ENCODE measurements at regions not wholly inside any gene's neighbourhood (a gene's known extent, or its start where the extent isn't known, plus 50 kb on each side); places are given as distances from the start of the nearest gene placed in this dataset.

- ChIA-PET CTCF (no interaction called here), POLR2A (no interaction called here)
- peaks cover 14% of the 10 kb centered on the region for H3K27me3 ChIP-seq (ENCODE audit: control insufficient read depth, insufficient read depth, low read length)
- no peak overlapping the region for H3K4me3 ChIP-seq (ENCODE audit: low read depth, low read length)
- no peak for TF ChIP-seq CTCF (IDR thresholded peaks at IDR 0.05; ENCODE audit: low read depth, low read length)
- H3K27ac ChIP-seq (ENCODE audit: low read depth, low read length) = no peak overlapping the region
- peaks cover 3% of the 10 kb centered on the region; the same call in 1 of the 2 replicates for H3K9me3 ChIP-seq (ENCODE audit: control insufficient read depth, insufficient read depth, low read length)
- DNase-seq (ENCODE audit: low read depth, low spot score) = no peak
Observed at GRCh38 chr10:29176845-29177832, 111.7 kb upstream of the LYZL1 start.

GRCh38 chr10:29181936-29182335 is 106.9 kb upstream of the LYZL1 start:
- ChIA-PET CTCF (no interaction called here), POLR2A (no interaction called here)
- Histone ChIP-seq H3K27me3 (ENCODE audit: control insufficient read depth, insufficient read depth, low read length) (peaks cover 17% of the 10 kb centered on the region), H3K4me3 (ENCODE audit: low read depth, low read length) (no peak overlapping the region), H3K27ac (ENCODE audit: low read depth, low read length) (no peak overlapping the region), H3K9me3 (ENCODE audit: control insufficient read depth, insufficient read depth, low read length) (no peaks in the 10 kb centered on the region)
- TF ChIP-seq CTCF (IDR thresholded peaks at IDR 0.05; ENCODE audit: low read depth, low read length) = no peak
- no peak for DNase-seq (ENCODE audit: low read depth, low spot score)

DNA sequence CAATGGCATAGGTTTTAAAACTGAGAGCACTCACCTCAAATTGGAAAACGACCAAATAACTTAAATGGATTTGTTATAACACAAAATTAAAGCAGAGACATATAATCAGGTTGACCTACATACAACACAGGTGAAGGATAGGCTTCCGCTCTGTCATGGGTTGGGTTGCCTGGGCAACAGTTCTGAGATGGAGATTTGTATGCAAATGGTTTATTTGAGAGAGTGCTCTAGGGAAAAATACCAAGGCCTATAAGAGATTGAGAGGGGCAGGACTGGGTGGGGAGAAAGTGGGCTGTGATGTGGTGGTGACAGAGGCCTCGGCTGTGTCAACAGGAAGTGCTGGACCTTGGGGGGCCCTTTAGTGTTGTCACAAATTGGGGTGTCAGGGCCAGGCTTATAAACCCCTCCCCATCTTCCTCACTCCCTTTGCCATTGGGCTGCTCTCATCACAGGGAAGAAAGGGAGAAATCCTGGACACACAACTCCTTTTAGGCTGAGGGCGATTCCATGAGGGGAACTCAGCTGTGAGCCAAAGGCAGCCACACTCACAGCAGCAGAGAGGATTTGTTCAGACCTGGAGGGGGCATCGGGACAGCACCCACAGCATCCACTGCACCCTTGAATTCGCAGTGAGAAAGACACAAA is 105.4 kb upstream of the LYZL1 start:
- Histone ChIP-seq H3K27ac (ENCODE audit: low read depth, low read length) (no peak overlapping the region), H3K27me3 (ENCODE audit: control insufficient read depth, insufficient read depth, low read length) (peaks cover 17% of the 10 kb centered on the region), H3K9me3 (ENCODE audit: control insufficient read depth, insufficient read depth, low read length) (no peaks in the 10 kb centered on the region), H3K4me3 (ENCODE audit: low read depth, low read length) (no peak overlapping the region)
- CTCF ChIA-PET = no interaction called here
- DNase-seq (ENCODE audit: low read depth, low spot score) = no peak
- no peak for TF ChIP-seq CTCF (IDR thresholded peaks at IDR 0.05; ENCODE audit: low read depth, low read length)
- POLR2A ChIA-PET = no interaction called here

GRCh38 chr10:29184205-29185000 is 104.5 kb upstream of the LYZL1 start:
- CTCF ChIA-PET = no interaction called here
- DNase-seq (ENCODE audit: low read depth, low spot score) = no peak
- H3K27ac ChIP-seq (ENCODE audit: low read depth, low read length) = no peak overlapping the region
- no peak for TF ChIP-seq CTCF (IDR thresholded peaks at IDR 0.05; ENCODE audit: low read depth, low read length)
- no peak overlapping the region for H3K4me3 ChIP-seq (ENCODE audit: low read depth, low read length)
- POLR2A ChIA-PET = no interaction called here
- no peaks in the 10 kb centered on the region for H3K9me3 ChIP-seq (ENCODE audit: control insufficient read depth, insufficient read depth, low read length)
- H3K27me3 ChIP-seq (ENCODE audit: control insufficient read depth, insufficient read depth, low read length) = peaks cover 14% of the 10 kb centered on the region
